Suprapubic skin (tissue), 4 donors: ENCODE measurements at regions not wholly inside any gene's neighbourhood (a gene's known extent, or its start where the extent isn't known, plus 50 kb on each side); places are given as distances from the start of the nearest gene placed in this dataset.

Experiments
- DNase-seq, 2 donors: peaks; one replicate each; pipeline ENCODE4 v3.0.0-alpha.2; 2019; ENCODE audit warnings: low spot score in 2 of 2
- H3K27ac ChIP-seq: fragments of 200-600 bp; sonication (generic); one replicate; pipeline ENCODE4 v1.5.1; 2019
- H3K27me3 ChIP-seq: fragments of 200-600 bp; sonication (generic); one replicate; pipeline ENCODE4 v1.5.1; 2019
- H3K36me3 ChIP-seq: fragments of 200-600 bp; sonication (generic); one replicate; pipeline ENCODE4 v1.5.1; 2019
- H3K4me1 ChIP-seq: fragments of 200-600 bp; sonication (generic); one replicate; pipeline ENCODE4 v1.5.1; 2019
- H3K4me3 ChIP-seq: fragments of 200-600 bp; sonication (generic); one replicate; pipeline ENCODE4 v1.5.1; 2019; ENCODE audit warnings: mild to moderate bottlenecking
- H3K9me3 ChIP-seq: fragments of 200-600 bp; sonication (generic); one replicate; pipeline ENCODE4 v1.5.1; 2019
- CTCF ChIP-seq, 2 donors: fragments of 200-600 bp in 1 of 2; fragments of 450-650 bp in 1 of 2; sonication (generic) in 1 of 2; IDR thresholded peaks; one replicate each; pipeline ENCODE4 v1.5.1; 2016 to 2019; ENCODE audit warnings: antibody characterized with exemption in 2 of 2, mild to moderate bottlenecking in 1 of 2, moderate library complexity in 1 of 2
- EP300 ChIP-seq: sonication (generic); formaldehyde crosslinking; IDR thresholded peaks from one replicate; pipeline ENCODE4 v1.6.1; 2017; ENCODE audit warnings: antibody characterized with exemption
- POLR2A ChIP-seq, 2 donors: fragments of 450-650 bp; IDR thresholded peaks; one replicate each; pipeline ENCODE4 v1.6.1; 2017; ENCODE audit warnings: antibody characterized with exemption in 2 of 2, mild to moderate bottlenecking in 2 of 2, moderate library complexity in 2 of 2
- POLR2AphosphoS5 ChIP-seq, 3 donors: sonication (generic); formaldehyde crosslinking; IDR thresholded peaks; one replicate each; pipeline ENCODE4 v1.6.1; 2017; ENCODE audit warnings: antibody characterized with exemption in 3 of 3
- WGBS: methylation state at CpG from one replicate; pipeline ENCODE4 v1.1.5; 2018; 5-methylcytosine and 5-hydroxymethylcytosine counted together

GRCh38 chr7:108719631-108720030, 150.0 kb downstream of the DNAJB9 start:
- Histone ChIP-seq H3K4me1 (no peaks in the 10 kb centered on the region), H3K9me3 (no peaks in the 10 kb centered on the region), H3K4me3 (no peak overlapping the region), H3K27me3 (no peaks in the 10 kb centered on the region), H3K36me3 (no peaks in the 10 kb centered on the region), H3K27ac (no peak overlapping the region)
- no peak for TF ChIP-seq EP300
- no peak for TF ChIP-seq CTCF (IDR thresholded peaks at IDR 0.05)
- no peak for TF ChIP-seq POLR2AphosphoS5 (IDR thresholded peaks at IDR 0.05)
- TF ChIP-seq POLR2A (IDR thresholded peaks at IDR 0.05): no peak
- no peak for DNase-seq

DNA sequence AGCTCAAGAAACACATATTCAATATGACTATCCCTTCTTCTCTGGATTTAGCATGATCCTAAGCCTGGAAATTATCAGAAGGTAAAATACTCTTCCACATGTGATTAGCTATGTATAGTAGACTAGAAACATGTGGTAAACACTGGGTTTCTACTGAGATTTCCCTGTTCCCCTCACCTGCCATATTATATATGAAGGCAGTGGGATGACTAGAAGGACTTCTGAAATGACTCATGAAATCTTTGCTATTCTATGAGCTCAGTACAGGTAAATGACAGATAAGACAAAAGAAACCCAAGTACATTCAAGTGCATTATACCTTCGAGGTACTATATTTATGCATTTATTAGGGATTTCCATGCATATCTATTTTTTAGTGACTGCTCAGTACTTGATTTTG, 152.9 kb downstream of the DNAJB9 start:
- DNase-seq: no peak
- no peaks in the 10 kb centered on the region for H3K27me3 ChIP-seq
- 89% methylated on average over 1 of the region's 1 CpG for WGBS

DNA sequence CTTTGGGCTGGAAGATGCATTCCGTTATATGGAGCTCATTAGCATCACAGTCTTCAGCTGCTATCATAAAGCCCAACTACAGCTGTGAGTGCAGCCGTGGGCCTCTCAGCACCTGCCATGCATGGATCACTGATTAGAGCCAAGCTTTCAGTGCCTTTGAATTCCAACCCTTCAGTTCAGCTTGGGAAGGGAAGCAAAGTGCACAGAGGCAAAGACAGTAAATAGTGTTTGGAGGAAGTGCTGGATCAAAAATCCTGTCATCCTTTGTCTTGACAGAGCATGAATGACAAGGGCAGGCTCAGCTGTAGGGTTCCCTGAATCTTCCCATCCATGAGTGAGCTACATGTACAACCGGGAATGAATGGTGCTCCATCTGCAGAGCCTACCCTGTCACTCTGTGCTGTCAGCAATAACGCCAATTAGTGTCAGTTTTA, 153.7 kb downstream of the DNAJB9 start:
- Histone ChIP-seq H3K4me3 (no peak overlapping the region), H3K9me3 (no peaks in the 10 kb centered on the region), H3K27ac (no peak overlapping the region), H3K27me3 (no peaks in the 10 kb centered on the region), H3K36me3 (no peaks in the 10 kb centered on the region), H3K4me1 (no peaks in the 10 kb centered on the region)
- no peak for DNase-seq
- 41% methylated on average over 4 of the region's 4 CpGs for WGBS
- TF ChIP-seq CTCF (IDR thresholded peaks at IDR 0.05): no peak
- no peak for TF ChIP-seq POLR2A (IDR thresholded peaks at IDR 0.05)
- TF ChIP-seq POLR2AphosphoS5 (IDR thresholded peaks at IDR 0.05): no peak
- TF ChIP-seq EP300: no peak

More for the DNA sequence above, 152.9 kb downstream of the DNAJB9 start:
- H3K27ac ChIP-seq: no peak overlapping the region
- TF ChIP-seq CTCF (IDR thresholded peaks at IDR 0.05): no peak
- TF ChIP-seq EP300: no peak
- no peak for TF ChIP-seq POLR2AphosphoS5 (IDR thresholded peaks at IDR 0.05)
- no peak for TF ChIP-seq POLR2A (IDR thresholded peaks at IDR 0.05)
- H3K36me3 ChIP-seq: no peaks in the 10 kb centered on the region
- H3K4me1 ChIP-seq: no peaks in the 10 kb centered on the region
- H3K9me3 ChIP-seq: no peaks in the 10 kb centered on the region
- no peak overlapping the region for H3K4me3 ChIP-seq

GRCh38 chr7:108724251-108725100, 154.8 kb downstream of the DNAJB9 start:
- no peaks in the 10 kb centered on the region for H3K27me3 ChIP-seq

More at GRCh38 chr7:108724251-108725100, 154.8 kb downstream of the DNAJB9 start:
- Histone ChIP-seq H3K27ac (no peak overlapping the region), H3K36me3 (no peaks in the 10 kb centered on the region), H3K4me3 (no peak overlapping the region), H3K4me1 (no peaks in the 10 kb centered on the region), H3K9me3 (no peaks in the 10 kb centered on the region)
- WGBS: 26% methylated on average over 3 of the region's 3 CpGs
- DNase-seq: no peak
- no peak for TF ChIP-seq POLR2A (IDR thresholded peaks at IDR 0.05)
- no peak for TF ChIP-seq CTCF (IDR thresholded peaks at IDR 0.05)
- no peak for TF ChIP-seq POLR2AphosphoS5 (IDR thresholded peaks at IDR 0.05)
- TF ChIP-seq EP300: no peak
